Body of pancreas (tissue), 4 donors: ENCODE measurements at regions not wholly inside any gene's neighbourhood (a gene's known extent, or its start where the extent isn't known, plus 50 kb on each side); places are given as distances from the start of the nearest gene placed in this dataset.

Experiments used
- CTCF ChIP-seq, 7 experiments: fragments of 450-650 bp in 4 of 7; fragments of 200-600 bp in 3 of 7; sonication (generic) in 3 of 7; IDR thresholded peaks; one replicate each; pipeline ENCODE4 v1.5.1; 2016 to 2019; ENCODE audit warnings: antibody characterized with exemption in 7 of 7
- POLR2A ChIP-seq, 3 donors: fragments of 450-650 bp; IDR thresholded peaks; one replicate each; pipeline ENCODE4 v1.6.1; 2016; ENCODE audit warnings: antibody characterized with exemption in 3 of 3, mild to moderate bottlenecking in 2 of 3

GRCh38 chr3:180457225-180457624, 144.7 kb upstream of the TTC14 start:
- TF ChIP-seq CTCF (IDR thresholded peaks at IDR 0.05) (no peak), POLR2A (IDR thresholded peaks at IDR 0.05) (no peak)
